HEK293T (cell line): ENCODE measurements at regions not wholly inside any gene's neighbourhood (a gene's known extent, or its start where the extent isn't known, plus 50 kb on each side); places are given as distances from the start of the nearest gene placed in this dataset.

Experiments used
- BHLHE40 ChIP-seq: fragments of 450-650 bp; IDR thresholded peaks from 2 replicates; pipeline ENCODE4 v1.6.1; 2016; ENCODE audit warnings: mild to moderate bottlenecking, moderate library complexity, borderline replicate concordance
- CTBP1 ChIP-seq: fragments of 450-650 bp; IDR thresholded peaks from 2 replicates; pipeline ENCODE4 v1.6.1; 2016; ENCODE audit warnings: borderline replicate concordance
- FOXA1 ChIP-seq: fragments of 450-650 bp; IDR thresholded peaks from 2 replicates; pipeline ENCODE4 v1.6.1; 2016; ENCODE audit warnings: mild to moderate bottlenecking
- FOXK2 ChIP-seq: fragments of 450-650 bp; IDR thresholded peaks from 2 replicates; pipeline ENCODE4 v1.6.1; 2016; ENCODE audit warnings: mild to moderate bottlenecking
- FOXM1 ChIP-seq: fragments of 450-650 bp; IDR thresholded peaks from 2 replicates; pipeline ENCODE4 v1.6.1; 2017; ENCODE audit warnings: mild to moderate bottlenecking, borderline replicate concordance
- SUZ12 ChIP-seq: fragments of 450-650 bp; IDR thresholded peaks from 2 replicates; pipeline ENCODE4 v1.6.1; 2016; ENCODE audit warnings: mild to moderate bottlenecking
- TARDBP ChIP-seq: fragments of 450-650 bp; IDR thresholded peaks from 2 replicates; pipeline ENCODE4 v1.6.1; 2016
- ZNF384 ChIP-seq: fragments of 450-650 bp; IDR thresholded peaks from 2 replicates; pipeline ENCODE4 v1.6.1; 2016
- TF ChIP-seq, protein P1 (sequence below): fragments of 450-650 bp; IDR thresholded peaks from 2 replicates; pipeline ENCODE4 v1.6.1; 2016

DNA sequence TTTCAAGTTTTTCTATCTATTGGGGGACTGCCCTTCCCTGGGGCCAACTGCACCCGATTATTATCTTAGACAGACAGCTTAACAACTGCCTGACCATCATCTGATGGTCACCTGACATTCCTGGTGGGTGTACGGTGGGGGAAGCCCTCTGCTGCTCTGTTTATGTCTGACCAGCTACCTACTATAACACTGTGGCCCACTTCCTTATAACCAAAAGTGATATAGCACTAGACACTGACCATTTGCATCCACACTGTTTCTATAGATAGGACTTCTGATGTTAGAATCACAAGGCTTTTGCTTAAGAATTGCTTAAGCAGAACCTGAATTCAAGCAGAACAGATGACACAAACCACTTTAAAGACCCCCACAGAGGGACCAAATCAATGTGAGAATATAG is 110.5 kb upstream of the RAI14 start:
- TF ChIP-seq FOXM1 (no peak), BHLHE40 (no peak), FOXA1 (no peak), CTBP1 (no peak), SUZ12 (no peak), FOXK2 (no peak), TARDBP (no peak), ZNF384 (no peak)
- TF ChIP-seq, protein P1, sequence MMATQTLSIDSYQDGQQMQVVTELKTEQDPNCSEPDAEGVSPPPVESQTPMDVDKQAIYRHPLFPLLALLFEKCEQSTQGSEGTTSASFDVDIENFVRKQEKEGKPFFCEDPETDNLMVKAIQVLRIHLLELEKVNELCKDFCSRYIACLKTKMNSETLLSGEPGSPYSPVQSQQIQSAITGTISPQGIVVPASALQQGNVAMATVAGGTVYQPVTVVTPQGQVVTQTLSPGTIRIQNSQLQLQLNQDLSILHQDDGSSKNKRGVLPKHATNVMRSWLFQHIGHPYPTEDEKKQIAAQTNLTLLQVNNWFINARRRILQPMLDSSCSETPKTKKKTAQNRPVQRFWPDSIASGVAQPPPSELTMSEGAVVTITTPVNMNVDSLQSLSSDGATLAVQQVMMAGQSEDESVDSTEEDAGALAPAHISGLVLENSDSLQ = no peak
